GM19463 (cell line): ENCODE measurements at regions not wholly inside any gene's neighbourhood (a gene's known extent, or its start where the extent isn't known, plus 50 kb on each side); places are given as distances from the start of the nearest gene placed in this dataset.

Experiments
- ATAC-seq: cut with Tn5 transposase; IDR thresholded peaks from one replicate; pipeline ENCODE4 v1.9.1; 2021; ENCODE audit warnings: mild to moderate bottlenecking, moderate library complexity; ENCODE audit not compliant: unreplicated experiment

- no peak for ATAC-seq
Measured at GRCh38 chr6:23097566-23097965, 528.2 kb downstream of the HDGFL1 start.

GRCh38 chr6:23106951-23107350 lies 537.6 kb downstream of the HDGFL1 start:
- ATAC-seq, result no peak

- ATAC-seq, result no peak
Measured at GRCh38 chr6:23111984-23112383, 542.6 kb downstream of the HDGFL1 start.

GRCh38 chr6:23114812-23115504 lies 545.6 kb downstream of the HDGFL1 start:
- no peak for ATAC-seq

- no peak for ATAC-seq
Measured at GRCh38 chr6:23137611-23138010, 568.2 kb downstream of the HDGFL1 start.

GRCh38 chr6:23140871-23141270 lies 571.5 kb downstream of the HDGFL1 start:
- no peak for ATAC-seq

- ATAC-seq, result no peak
Measured at GRCh38 chr6:23145781-23146180, 576.4 kb downstream of the HDGFL1 start.

GRCh38 chr6:23154159-23154558 lies 584.8 kb downstream of the HDGFL1 start:
- ATAC-seq, result no peak

- no peak for ATAC-seq
Measured at GRCh38 chr6:23170049-23170448, 600.7 kb downstream of the HDGFL1 start.

GRCh38 chr6:23173234-23173633 lies 603.9 kb downstream of the HDGFL1 start:
- ATAC-seq, result no peak

GRCh38 chr6:23174781-23175361 lies 605.5 kb downstream of the HDGFL1 start:
- ATAC-seq, result no peak

GRCh38 chr6:23175391-23175790 lies 606.0 kb downstream of the HDGFL1 start:
- no peak for ATAC-seq

GRCh38 chr6:23176471-23176870 lies 607.1 kb downstream of the HDGFL1 start:
- no peak for ATAC-seq

- ATAC-seq, result no peak
Measured at GRCh38 chr6:23176883-23177282, 607.5 kb downstream of the HDGFL1 start.

GRCh38 chr6:23177806-23178205 lies 608.4 kb downstream of the HDGFL1 start:
- no peak for ATAC-seq

GRCh38 chr6:23179994-23180393 lies 610.6 kb downstream of the HDGFL1 start:
- no peak for ATAC-seq

- ATAC-seq, result no peak
Measured at GRCh38 chr6:23180504-23181293, 611.3 kb downstream of the HDGFL1 start.

GRCh38 chr6:23181356-23182110 lies 612.2 kb downstream of the HDGFL1 start:
- ATAC-seq, result no peak

GRCh38 chr6:23183846-23184245 lies 614.5 kb downstream of the HDGFL1 start:
- no peak for ATAC-seq

- no peak for ATAC-seq
Measured at GRCh38 chr6:23184351-23184750, 615.0 kb downstream of the HDGFL1 start.

- no peak for ATAC-seq
Measured at GRCh38 chr6:23195487-23195886, 626.1 kb downstream of the HDGFL1 start.
